Gastrocnemius medialis (tissue), 4 donors: ENCODE measurements at regions not wholly inside any gene's neighbourhood (a gene's known extent, or its start where the extent isn't known, plus 50 kb on each side); places are given as distances from the start of the nearest gene placed in this dataset.

ENCODE experiments used
- ATAC-seq, 2 donors: fragments of 150-250 bp; one replicate each; pipeline ENCODE4 v1.9.1; 2016
- DNase-seq, 2 donors: peaks; one replicate each; pipeline ENCODE4 v3.0.0-alpha.2; 2019
- H3K27ac ChIP-seq, 4 donors: fragments of 200-600 bp; sonication (generic); 1 replicate in 1 of 4; 2 replicates in 3 of 4; pipeline ENCODE4 v1.5.1; 2016 to 2018; ENCODE audit warnings: mild to moderate bottlenecking in 2 of 4, moderate library complexity in 1 of 4
- H3K27me3 ChIP-seq, 3 donors: fragments of 200-600 bp; sonication (generic) in 2 of 3; 1 replicate in 1 of 3; 2 replicates in 2 of 3; pipeline versions ENCODE4 v1.5.1 to v1.6.0; 2016 to 2019; ENCODE audit warnings: mild to moderate bottlenecking in 1 of 3, moderate library complexity in 1 of 3
- H3K36me3 ChIP-seq, 2 donors: fragments of 200-600 bp; sonication (generic) in 1 of 2; one replicate each; pipeline ENCODE4 v1.5.1; 2017 to 2018
- H3K4me1 ChIP-seq, 2 donors: fragments of 200-600 bp; sonication (generic) in 1 of 2; one replicate each; pipeline ENCODE4 v1.5.1; 2016 to 2017; ENCODE audit warnings: mild to moderate bottlenecking in 2 of 2
- H3K4me3 ChIP-seq, 4 donors: fragments of 200-600 bp; sonication (generic) in 3 of 4; 1 replicate in 1 of 4; 2 replicates in 3 of 4; pipeline ENCODE4 v1.5.1; 2016 to 2019; ENCODE audit warnings: mild to moderate bottlenecking in 2 of 4
- H3K9me3 ChIP-seq, 3 donors: fragments of 200-600 bp; sonication (generic) in 2 of 3; 1 replicate in 1 of 3; 2 replicates in 2 of 3; pipeline ENCODE4 v1.5.1; 2016 to 2019
- POLR2A ChIP-seq, 2 donors: fragments of 450-650 bp; IDR thresholded peaks; one replicate each; pipeline ENCODE4 v1.6.1; 2017; ENCODE audit warnings: antibody characterized with exemption in 2 of 2, mild to moderate bottlenecking in 2 of 2, moderate library complexity in 2 of 2
- in situ Hi-C, 4 donors: fragments of 200-750 bp; cut with MboI; loops; one replicate each; pipeline versions ENCODE4 v1.15.0 to v1.8.0; 2017; ENCODE audit warnings: low sequenced_read_pairs in 4 of 4
- intact Hi-C: fragments of 100-400 bp; cut with DNase I; formaldehyde crosslinking; loops from one replicate; pipeline ENCODE4 v1.15.1; 2023; ENCODE audit warnings: low total_unique reads
- TF ChIP-seq, protein P1 (sequence below), 5 experiments: fragments of 450-650 bp in 3 of 5; fragments of 200-600 bp in 2 of 5; sonication (generic) in 2 of 5; IDR thresholded peaks in 4 of 5; conservative IDR thresholded peaks in 1 of 5; 1 replicate in 4 of 5; 2 replicates in 1 of 5; pipeline ENCODE4 v1.5.1; 2016 to 2019; ENCODE audit warnings: antibody characterized with exemption in 5 of 5, mild to moderate bottlenecking in 3 of 5, moderate library complexity in 3 of 5

DNA sequence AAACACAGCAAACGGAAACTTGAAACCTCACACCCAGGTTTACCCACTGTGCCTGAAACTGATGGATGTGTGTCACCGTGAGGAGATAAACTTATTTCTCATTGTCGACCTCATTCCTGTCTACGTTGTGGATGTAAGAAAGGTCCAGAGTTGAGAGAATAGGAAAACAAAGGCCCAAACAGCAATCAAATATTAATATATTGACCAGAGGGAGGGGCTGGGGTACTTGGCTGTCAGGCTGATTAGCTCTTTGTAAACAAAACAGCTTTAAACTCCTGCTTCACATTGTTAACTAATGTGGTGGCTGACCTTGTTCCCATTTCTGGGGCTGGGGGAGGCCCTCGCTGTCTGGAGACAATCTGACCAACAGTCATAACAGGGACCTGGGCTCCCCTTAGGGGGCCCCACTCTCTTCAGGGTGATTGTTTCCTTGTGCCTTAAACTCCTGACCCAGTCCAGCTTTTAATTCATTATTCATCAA is 937.6 kb downstream of the MCTP2 start:
- intact Hi-C loops = no loop called here
- H3K4me1 ChIP-seq = no peaks in the 10 kb centered on the region
- DNase-seq (no peak), ATAC-seq (no peak)
- H3K9me3 ChIP-seq = no peaks in the 10 kb centered on the region
- no peak overlapping the region for H3K4me3 ChIP-seq
- H3K27me3 ChIP-seq = no peaks in the 10 kb centered on the region
- no peak for TF ChIP-seq POLR2A (IDR thresholded peaks at IDR 0.05)
- TF ChIP-seq, protein P1, sequence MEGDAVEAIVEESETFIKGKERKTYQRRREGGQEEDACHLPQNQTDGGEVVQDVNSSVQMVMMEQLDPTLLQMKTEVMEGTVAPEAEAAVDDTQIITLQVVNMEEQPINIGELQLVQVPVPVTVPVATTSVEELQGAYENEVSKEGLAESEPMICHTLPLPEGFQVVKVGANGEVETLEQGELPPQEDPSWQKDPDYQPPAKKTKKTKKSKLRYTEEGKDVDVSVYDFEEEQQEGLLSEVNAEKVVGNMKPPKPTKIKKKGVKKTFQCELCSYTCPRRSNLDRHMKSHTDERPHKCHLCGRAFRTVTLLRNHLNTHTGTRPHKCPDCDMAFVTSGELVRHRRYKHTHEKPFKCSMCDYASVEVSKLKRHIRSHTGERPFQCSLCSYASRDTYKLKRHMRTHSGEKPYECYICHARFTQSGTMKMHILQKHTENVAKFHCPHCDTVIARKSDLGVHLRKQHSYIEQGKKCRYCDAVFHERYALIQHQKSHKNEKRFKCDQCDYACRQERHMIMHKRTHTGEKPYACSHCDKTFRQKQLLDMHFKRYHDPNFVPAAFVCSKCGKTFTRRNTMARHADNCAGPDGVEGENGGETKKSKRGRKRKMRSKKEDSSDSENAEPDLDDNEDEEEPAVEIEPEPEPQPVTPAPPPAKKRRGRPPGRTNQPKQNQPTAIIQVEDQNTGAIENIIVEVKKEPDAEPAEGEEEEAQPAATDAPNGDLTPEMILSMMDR (IDR thresholded peaks at IDR 0.05 in 4 of 5, conservative IDR thresholded peaks at IDR 0.05 in 1 of 5) = no peak
- no peaks in the 10 kb centered on the region for H3K36me3 ChIP-seq
- H3K27ac ChIP-seq = peak overlapping the region in 2 of 4 donors; percentile 62
- in situ Hi-C loops = no loop called here

DNA sequence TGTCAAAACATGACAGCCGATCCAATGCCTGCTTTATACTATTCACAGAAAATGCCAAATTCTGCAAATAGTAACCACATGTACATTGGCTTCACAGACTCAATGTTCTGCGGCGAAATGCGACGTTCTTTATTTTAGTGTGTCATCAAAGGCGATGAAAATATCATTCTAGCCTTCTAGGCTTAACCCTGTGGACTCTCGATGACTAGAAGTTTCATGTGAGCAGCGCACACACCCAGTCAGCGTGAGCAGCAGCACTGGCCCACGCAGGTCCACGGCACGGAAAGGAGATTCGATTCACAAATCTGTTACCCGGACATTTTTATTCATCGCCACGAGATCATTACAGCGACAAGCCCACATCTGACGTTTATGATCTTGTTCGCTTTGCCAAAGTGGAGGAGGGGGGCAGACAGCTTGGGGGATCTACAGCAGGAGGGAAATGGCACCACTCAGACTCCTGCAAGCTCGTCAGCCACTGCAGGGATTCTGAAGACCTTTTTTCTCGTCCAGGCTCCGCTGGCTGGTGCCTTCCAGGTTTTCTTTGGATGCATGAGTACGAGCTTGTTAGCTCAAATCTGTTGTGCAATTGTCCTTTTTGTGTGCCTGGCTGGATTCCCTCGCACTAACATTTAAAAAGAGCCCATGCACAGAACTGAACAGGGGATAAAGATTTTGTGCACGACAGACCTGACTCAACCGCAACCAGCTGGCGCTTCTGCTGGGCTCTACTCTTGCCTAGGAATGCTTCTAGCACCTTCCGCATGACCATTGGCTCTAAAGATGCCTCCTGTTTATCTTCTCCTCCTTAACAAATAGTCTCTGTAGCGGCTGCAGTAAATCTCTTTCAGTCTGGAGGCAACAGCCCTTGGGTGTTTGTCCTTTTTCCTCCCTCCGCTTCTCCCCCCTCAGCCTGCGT is 938.4 kb downstream of the MCTP2 start:
- no peak for TF ChIP-seq POLR2A (IDR thresholded peaks at IDR 0.05)
- TF ChIP-seq, protein P1 (IDR thresholded peaks at IDR 0.05 in 4 of 5, conservative IDR thresholded peaks at IDR 0.05 in 1 of 5) = no peak
- no peak overlapping the region for H3K4me3 ChIP-seq
- H3K4me1 ChIP-seq = no peaks in the 10 kb centered on the region
- H3K27ac ChIP-seq = peak overlapping the region; percentile 44 to 67 (median 64)
- no peaks in the 10 kb centered on the region for H3K9me3 ChIP-seq
- ATAC-seq = peak; percentile 53 to 69
- H3K36me3 ChIP-seq = no peaks in the 10 kb centered on the region
- in situ Hi-C loops (no loop called here), intact Hi-C loops (no loop called here)
- DNase-seq = peak; percentile 40 to 72
- no peaks in the 10 kb centered on the region for H3K27me3 ChIP-seq

DNA sequence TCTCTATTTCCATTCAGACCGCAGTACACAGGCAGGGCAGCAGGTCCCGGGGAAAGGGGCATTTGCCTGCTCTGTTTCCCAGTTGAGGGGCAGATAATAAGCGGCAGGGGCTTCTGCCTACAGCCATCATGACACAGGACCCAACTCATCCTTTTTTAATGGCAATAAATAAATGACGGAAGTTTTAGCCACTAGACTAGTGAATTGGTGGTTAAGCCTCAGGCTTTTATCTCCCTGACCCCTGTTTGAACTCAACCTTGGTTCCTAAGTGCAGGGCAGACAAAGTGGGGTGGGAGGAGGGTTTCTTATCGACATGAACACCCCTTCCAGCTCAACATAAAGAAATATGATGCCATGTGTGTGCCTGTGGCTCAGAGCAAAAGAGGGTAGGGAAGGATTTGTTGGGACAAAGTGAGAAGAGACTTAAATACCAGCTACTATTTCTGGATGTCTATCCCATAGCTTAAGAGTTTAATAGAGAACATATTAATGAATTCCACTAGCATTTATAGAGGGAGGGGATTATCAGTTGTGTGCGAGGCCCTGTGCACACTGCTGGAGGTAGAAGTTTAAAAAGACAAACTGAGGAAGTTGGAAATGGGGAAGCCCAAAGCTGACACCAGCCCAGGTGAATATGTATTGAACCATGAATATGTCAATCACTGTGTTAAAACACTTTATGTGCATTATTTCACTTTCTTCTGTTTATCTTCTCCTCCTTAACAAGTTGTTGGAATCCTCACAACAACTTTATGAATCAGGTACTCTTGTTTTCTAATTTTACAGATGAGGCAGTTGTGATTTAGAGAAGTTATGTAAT is 939.4 kb downstream of the MCTP2 start:
- Histone ChIP-seq H3K36me3 (no peaks in the 10 kb centered on the region), H3K27ac (peak overlapping the region; percentile 41 to 67 (median 64)), H3K9me3 (no peaks in the 10 kb centered on the region), H3K4me3 (no peak overlapping the region), H3K27me3 (no peaks in the 10 kb centered on the region), H3K4me1 (no peaks in the 10 kb centered on the region)
- TF ChIP-seq POLR2A (IDR thresholded peaks at IDR 0.05) = no peak
- intact Hi-C loops = no loop called here
- ATAC-seq (no peak), DNase-seq (no peak)
- in situ Hi-C loops = no loop called here

DNA sequence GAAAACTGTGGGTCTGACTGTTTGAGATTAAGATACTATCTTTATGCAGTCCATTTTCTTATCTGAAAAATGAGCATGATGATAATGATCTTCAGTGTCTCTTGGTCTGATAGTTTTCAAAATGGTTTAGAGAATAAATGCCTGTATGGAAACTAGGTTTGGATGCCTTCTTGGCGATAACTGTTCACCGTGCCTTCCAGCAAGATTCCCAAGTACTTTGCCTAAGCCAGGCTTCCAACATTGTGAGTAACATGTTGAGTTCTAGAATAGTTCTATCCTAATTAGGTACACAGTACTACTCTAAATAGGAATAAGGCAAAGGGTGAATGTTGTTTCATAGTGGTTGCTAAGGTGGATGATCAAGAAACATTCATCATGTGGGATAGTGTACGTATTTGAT is 940.2 kb downstream of the MCTP2 start:
- no peak overlapping the region for H3K27ac ChIP-seq
- no peak for TF ChIP-seq POLR2A (IDR thresholded peaks at IDR 0.05)
- TF ChIP-seq, protein P1 (IDR thresholded peaks at IDR 0.05 in 4 of 5, conservative IDR thresholded peaks at IDR 0.05 in 1 of 5) = no peak

More for the DNA sequence above, 940.2 kb downstream of the MCTP2 start:
- H3K27me3 ChIP-seq = no peaks in the 10 kb centered on the region
- no peaks in the 10 kb centered on the region for H3K9me3 ChIP-seq
- intact Hi-C loops (no loop called here), in situ Hi-C loops (no loop called here)
- DNase-seq = no peak
- no peak overlapping the region for H3K4me3 ChIP-seq
- ATAC-seq = no peak
- H3K36me3 ChIP-seq = no peaks in the 10 kb centered on the region
- H3K4me1 ChIP-seq = no peaks in the 10 kb centered on the region
